MV-4-11 (cell line): ENCODE measurements at regions not wholly inside any gene's neighbourhood (a gene's known extent, or its start where the extent isn't known, plus 50 kb on each side); places are given as distances from the start of the nearest gene placed in this dataset.
"Not testable (repeated sequence)": the region's sequence is repeated elsewhere in the genome, so short reads cannot be mapped to it uniquely, and the experiment has no call there.

Experiments used
- DNase-seq: peaks from one replicate; lab custom pipeline; 2025; lab: John Stamatoyannopoulos, UW

- no peak for DNase-seq
Observed at GRCh38 chr1:213531369-213532310, 456.1 kb upstream of the PROX1 start.

GRCh38 chr1:213533125-213533524 lies 454.6 kb upstream of the PROX1 start:
- no peak for DNase-seq

GRCh38 chr1:213535679-213536078 lies 452.1 kb upstream of the PROX1 start:
- DNase-seq: no peak

- DNase-seq: no peak
Observed at GRCh38 chr1:213538251-213538650, 449.5 kb upstream of the PROX1 start.

GRCh38 chr1:213539464-213539863 lies 448.3 kb upstream of the PROX1 start:
- DNase-seq: no peak

GRCh38 chr1:213541641-213542040 lies 446.1 kb upstream of the PROX1 start:
- DNase-seq: no peak

GRCh38 chr1:213545181-213545580 lies 442.6 kb upstream of the PROX1 start:
- DNase-seq: not testable (repeated sequence)

- DNase-seq: no peak
Observed at GRCh38 chr1:213549982-213550381, 437.8 kb upstream of the PROX1 start.

GRCh38 chr1:213550804-213551203 lies 437.0 kb upstream of the PROX1 start:
- no peak for DNase-seq

GRCh38 chr1:213552045-213552444 lies 435.7 kb upstream of the PROX1 start:
- DNase-seq: no peak

- DNase-seq: no peak
Observed at GRCh38 chr1:213560226-213560625, 427.5 kb upstream of the PROX1 start.

GRCh38 chr1:213561870-213562269 lies 425.9 kb upstream of the PROX1 start:
- DNase-seq: no peak

GRCh38 chr1:213564215-213564659 lies 423.5 kb upstream of the PROX1 start:
- DNase-seq: peak; percentile 33

GRCh38 chr1:213568929-213569815 lies 418.6 kb upstream of the PROX1 start:
- no peak for DNase-seq

- no peak for DNase-seq
Observed at GRCh38 chr1:213569816-213570150, 418.0 kb upstream of the PROX1 start.

- no peak for DNase-seq
Observed at GRCh38 chr1:213570487-213570886, 417.3 kb upstream of the PROX1 start.

- DNase-seq: no peak
Observed at GRCh38 chr1:213571419-213571818, 416.4 kb upstream of the PROX1 start.

- no peak for DNase-seq
Observed at GRCh38 chr1:213571843-213572242, 415.9 kb upstream of the PROX1 start.

GRCh38 chr1:213572912-213573647 lies 414.7 kb upstream of the PROX1 start:
- no peak for DNase-seq

- DNase-seq: no peak
Observed at GRCh38 chr1:213573648-213574009, 414.1 kb upstream of the PROX1 start.

- no peak for DNase-seq
Observed at GRCh38 chr1:213582976-213583567, 404.7 kb upstream of the PROX1 start.

- DNase-seq: no peak
Observed at GRCh38 chr1:213584272-213584671, 403.5 kb upstream of the PROX1 start.
